ENCODE measurements at regions not wholly inside any gene's neighbourhood (a gene's known extent, or its start where the extent isn't known, plus 50 kb on each side); places are given as distances from the start of the nearest gene placed in this dataset.

DNA sequence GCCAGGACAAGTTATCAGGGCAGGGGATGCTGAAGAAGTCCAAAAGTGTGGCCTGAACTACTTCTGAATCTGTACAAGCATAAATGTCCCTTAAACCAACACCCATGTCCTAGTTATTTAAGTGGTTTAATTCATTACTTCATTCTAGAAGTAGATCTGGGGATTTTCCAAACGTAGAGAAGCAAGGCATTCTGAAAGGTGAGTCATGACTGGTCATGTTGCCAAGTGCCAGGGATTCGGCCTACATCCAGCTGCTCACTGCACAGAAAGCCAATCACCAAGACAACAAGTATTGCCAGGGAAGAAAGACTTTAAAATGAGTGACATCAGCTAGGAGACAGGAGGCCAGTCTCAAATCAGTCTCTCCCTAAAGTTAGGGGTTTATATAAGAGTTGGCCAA is 396.6 kb downstream of the GABRB3 start:
- whole genome bisulfite sequencing (ENCODE audit: insufficient coverage, low coverage, low lambda C conversion rate, missing lambda C conversion rate) = 29% methylated on average over 2 of the region's 2 CpGs
- DNase-seq (no peak), ATAC-seq (no peak)
- TF ChIP-seq, protein P1, sequence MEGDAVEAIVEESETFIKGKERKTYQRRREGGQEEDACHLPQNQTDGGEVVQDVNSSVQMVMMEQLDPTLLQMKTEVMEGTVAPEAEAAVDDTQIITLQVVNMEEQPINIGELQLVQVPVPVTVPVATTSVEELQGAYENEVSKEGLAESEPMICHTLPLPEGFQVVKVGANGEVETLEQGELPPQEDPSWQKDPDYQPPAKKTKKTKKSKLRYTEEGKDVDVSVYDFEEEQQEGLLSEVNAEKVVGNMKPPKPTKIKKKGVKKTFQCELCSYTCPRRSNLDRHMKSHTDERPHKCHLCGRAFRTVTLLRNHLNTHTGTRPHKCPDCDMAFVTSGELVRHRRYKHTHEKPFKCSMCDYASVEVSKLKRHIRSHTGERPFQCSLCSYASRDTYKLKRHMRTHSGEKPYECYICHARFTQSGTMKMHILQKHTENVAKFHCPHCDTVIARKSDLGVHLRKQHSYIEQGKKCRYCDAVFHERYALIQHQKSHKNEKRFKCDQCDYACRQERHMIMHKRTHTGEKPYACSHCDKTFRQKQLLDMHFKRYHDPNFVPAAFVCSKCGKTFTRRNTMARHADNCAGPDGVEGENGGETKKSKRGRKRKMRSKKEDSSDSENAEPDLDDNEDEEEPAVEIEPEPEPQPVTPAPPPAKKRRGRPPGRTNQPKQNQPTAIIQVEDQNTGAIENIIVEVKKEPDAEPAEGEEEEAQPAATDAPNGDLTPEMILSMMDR (IDR thresholded peaks at IDR 0.05) = no peak
- no peak for TF ChIP-seq POLR2A (IDR thresholded peaks at IDR 0.05)
- H3K4me3 ChIP-seq = no peak overlapping the region
- no peaks in the 10 kb centered on the region for H3K36me3 ChIP-seq
- H3K4me1 ChIP-seq = no peaks in the 10 kb centered on the region
- H3K27me3 ChIP-seq = no peaks in the 10 kb centered on the region
- intact Hi-C loops (cut with DNase I) = no loop called here
- H3K9me3 ChIP-seq = no peaks in the 10 kb centered on the region
- H3K27ac ChIP-seq = no peak overlapping the region

GRCh38 chr15:26374806-26375205 is 398.1 kb downstream of the GABRB3 start:
- Histone ChIP-seq H3K27me3 (no peaks in the 10 kb centered on the region), H3K4me3 (no peak overlapping the region), H3K4me1 (no peaks in the 10 kb centered on the region), H3K27ac (no peak overlapping the region), H3K9me3 (no peaks in the 10 kb centered on the region), H3K36me3 (no peaks in the 10 kb centered on the region)
- TF ChIP-seq POLR2A (IDR thresholded peaks at IDR 0.05) = no peak
- TF ChIP-seq, protein P1 (IDR thresholded peaks at IDR 0.05) = no peak
- intact Hi-C loops (cut with DNase I) = no loop called here
- 57% methylated on average over 1 of the region's 1 CpG for WGBS (ENCODE audit: insufficient coverage, low coverage, low lambda C conversion rate, missing lambda C conversion rate)
- no peak for ATAC-seq
- DNase-seq = no peak

DNA sequence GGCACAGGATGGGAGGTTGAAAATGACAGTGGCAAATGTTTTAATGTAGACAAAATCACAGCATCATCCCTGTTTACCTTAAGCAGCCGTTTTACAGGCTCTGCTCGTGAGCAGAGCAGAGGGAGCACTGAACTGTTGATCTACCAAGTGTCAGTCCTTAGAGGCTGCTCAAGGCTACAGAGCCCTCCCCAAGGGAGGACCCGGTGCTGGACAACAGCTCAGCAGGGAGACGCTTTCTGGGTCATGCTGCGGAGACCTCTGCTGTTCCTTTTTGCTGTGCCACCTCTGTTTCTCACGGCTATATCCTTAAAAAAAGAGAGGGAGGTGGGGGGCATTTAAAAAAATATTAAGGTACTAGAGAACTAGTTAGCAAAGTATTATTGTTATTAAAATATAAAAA is 400.2 kb downstream of the GABRB3 start:
- ATAC-seq = no peak
- no peaks in the 10 kb centered on the region for H3K9me3 ChIP-seq
- WGBS (ENCODE audit: insufficient coverage, low coverage, low lambda C conversion rate, missing lambda C conversion rate) = 23% methylated on average over 6 of the region's 6 CpGs
- intact Hi-C loops (cut with DNase I) = no loop called here
- H3K36me3 ChIP-seq = no peaks in the 10 kb centered on the region
- H3K4me3 ChIP-seq = no peak overlapping the region
- no peak for TF ChIP-seq POLR2A (IDR thresholded peaks at IDR 0.05)
- TF ChIP-seq, protein P1 (IDR thresholded peaks at IDR 0.05) = no peak
- H3K27ac ChIP-seq = no peak overlapping the region
- H3K4me1 ChIP-seq = no peaks in the 10 kb centered on the region
- H3K27me3 ChIP-seq = no peaks in the 10 kb centered on the region
- DNase-seq = no peak

DNA sequence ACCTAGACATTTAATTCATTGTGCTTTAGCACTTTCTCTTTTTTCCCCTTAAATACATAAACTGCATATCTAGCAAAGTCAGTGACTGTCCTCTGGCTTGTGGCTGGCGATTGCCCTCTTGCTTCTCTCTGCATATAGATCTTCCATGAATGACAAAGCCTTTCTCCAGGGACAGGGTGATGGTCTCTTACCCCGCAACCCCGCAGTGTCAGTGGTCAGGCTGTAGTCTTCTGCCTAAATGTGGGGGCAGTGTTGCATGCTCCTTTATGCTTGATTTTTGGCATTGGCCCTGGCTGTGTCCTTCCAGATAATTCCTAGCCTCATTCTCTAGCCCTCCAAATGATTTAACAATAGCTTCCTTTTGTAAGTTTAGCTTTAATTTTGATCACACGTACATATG is 407.8 kb downstream of the GABRB3 start:
- ATAC-seq (no peak), DNase-seq (no peak)
- Histone ChIP-seq H3K27ac (no peak overlapping the region), H3K4me1 (no peaks in the 10 kb centered on the region), H3K27me3 (no peaks in the 10 kb centered on the region), H3K9me3 (no peaks in the 10 kb centered on the region), H3K36me3 (no peaks in the 10 kb centered on the region), H3K4me3 (no peak overlapping the region)
- 59% methylated on average over 4 of the region's 4 CpGs for WGBS (ENCODE audit: insufficient coverage, low coverage, low lambda C conversion rate, missing lambda C conversion rate)
- TF ChIP-seq, protein P1 (IDR thresholded peaks at IDR 0.05) = no peak
- TF ChIP-seq POLR2A (IDR thresholded peaks at IDR 0.05) = no peak
- intact Hi-C loops (cut with DNase I) = no loop called here

DNA sequence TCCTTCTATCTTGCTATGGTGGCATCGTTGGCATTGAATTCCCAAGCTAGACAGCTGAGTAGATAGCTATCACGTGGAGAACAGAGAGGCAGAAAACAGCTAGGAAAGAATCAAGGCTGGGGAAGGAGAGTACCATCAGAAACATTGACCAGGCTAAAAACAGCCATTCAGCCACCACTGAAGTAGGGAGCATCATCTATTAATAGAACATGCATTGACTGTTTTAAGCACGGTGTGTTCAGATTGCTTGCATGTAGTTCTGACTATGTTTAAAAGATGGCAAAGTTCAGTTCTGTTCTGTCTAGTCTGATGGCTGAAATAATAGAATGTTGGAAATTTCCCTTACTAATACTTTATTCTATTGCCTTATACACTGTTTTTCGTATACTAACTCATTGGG is 413.0 kb downstream of the GABRB3 start:
- intact Hi-C loops (cut with DNase I) = no loop called here
- Histone ChIP-seq H3K4me3 (no peak overlapping the region), H3K9me3 (no peaks in the 10 kb centered on the region), H3K36me3 (no peaks in the 10 kb centered on the region), H3K4me1 (no peaks in the 10 kb centered on the region), H3K27me3 (no peaks in the 10 kb centered on the region), H3K27ac (no peak overlapping the region)
- ATAC-seq (no peak), DNase-seq (no peak)
- TF ChIP-seq, protein P1 (IDR thresholded peaks at IDR 0.05) = no peak
- no peak for TF ChIP-seq POLR2A (IDR thresholded peaks at IDR 0.05)
- WGBS (ENCODE audit: insufficient coverage, low coverage, low lambda C conversion rate, missing lambda C conversion rate) = 27% methylated on average over 4 of the region's 4 CpGs
